ENCODE measurements at regions not wholly inside any gene's neighbourhood (a gene's known extent, or its start where the extent isn't known, plus 50 kb on each side); places are given as distances from the start of the nearest gene placed in this dataset.
"Not testable (repeated sequence)": the region's sequence is repeated elsewhere in the genome, so short reads cannot be mapped to it uniquely, and the experiment has no call there.

- DNase-seq: no peak
- CTCF ChIA-PET: no interaction called here
Measured at GRCh38 chr13:54975676-54976075, 1947.1 kb downstream of the OLFM4 start.

GRCh38 chr13:54980651-54981050 lies 1952.0 kb downstream of the OLFM4 start:
- no peaks in the 10 kb centered on the region for H3K36me3 Mint-ChIP-seq
- no peak overlapping the region for H3K4me3 Mint-ChIP-seq
- CTCF ChIA-PET: no interaction called here
- DNase-seq: no peak
- no peak overlapping the region for H3K27ac Mint-ChIP-seq
- no peaks in the 10 kb centered on the region for H3K27me3 Mint-ChIP-seq
- peaks cover 3% of the 10 kb centered on the region for H3K9me3 Mint-ChIP-seq
- peaks cover 3% of the 10 kb centered on the region for H3K4me1 Mint-ChIP-seq

More at GRCh38 chr13:54975676-54976075, 1947.1 kb downstream of the OLFM4 start:
- Mint-ChIP-seq H3K36me3 (no peaks in the 10 kb centered on the region), H3K27me3 (no peaks in the 10 kb centered on the region), H3K4me3 (no peak overlapping the region), H3K27ac (no peak overlapping the region), H3K4me1 (peaks cover 3% of the 10 kb centered on the region), H3K9me3 (peaks cover 5% of the 10 kb centered on the region)

DNA sequence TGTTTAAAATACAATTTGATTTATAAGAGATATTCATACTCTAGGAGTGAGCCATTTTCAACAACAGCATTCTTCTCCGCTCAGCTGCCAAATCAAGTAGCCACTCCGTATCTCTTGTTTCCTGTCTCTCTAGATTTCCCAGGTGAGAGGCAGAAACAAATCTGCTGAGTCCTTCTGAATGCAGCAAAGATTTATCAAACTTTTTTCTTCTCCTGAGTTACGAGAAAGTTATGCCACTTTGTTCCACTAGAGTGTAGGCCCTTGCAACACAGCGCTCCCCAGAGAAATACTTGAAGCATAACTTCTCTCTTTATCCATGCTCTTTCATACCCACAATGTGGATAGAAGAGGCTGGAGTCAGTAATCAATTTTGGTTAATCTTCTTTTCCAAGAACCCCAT lies 1960.8 kb downstream of the OLFM4 start:
- H3K9me3 Mint-ChIP-seq: peaks cover 7% of the 10 kb centered on the region
- H3K36me3 Mint-ChIP-seq: no peaks in the 10 kb centered on the region
- CTCF ChIA-PET: no interaction called here

GRCh38 chr13:54999399-54999907 lies 1970.8 kb downstream of the OLFM4 start:
- H3K4me1 Mint-ChIP-seq: no peaks in the 10 kb centered on the region
- no peak overlapping the region for H3K4me3 Mint-ChIP-seq
- CTCF ChIA-PET: no interaction called here
- H3K9me3 Mint-ChIP-seq: peaks cover 13% of the 10 kb centered on the region
- H3K27me3 Mint-ChIP-seq: no peaks in the 10 kb centered on the region
- H3K36me3 Mint-ChIP-seq: no peaks in the 10 kb centered on the region
- no peak overlapping the region for H3K27ac Mint-ChIP-seq
- no peak for DNase-seq

More for the DNA sequence above, 1960.8 kb downstream of the OLFM4 start:
- H3K27me3 Mint-ChIP-seq: no peaks in the 10 kb centered on the region
- no peak overlapping the region for H3K4me3 Mint-ChIP-seq
- no peak for DNase-seq
- no peaks in the 10 kb centered on the region for H3K4me1 Mint-ChIP-seq
- no peak overlapping the region for H3K27ac Mint-ChIP-seq

DNA sequence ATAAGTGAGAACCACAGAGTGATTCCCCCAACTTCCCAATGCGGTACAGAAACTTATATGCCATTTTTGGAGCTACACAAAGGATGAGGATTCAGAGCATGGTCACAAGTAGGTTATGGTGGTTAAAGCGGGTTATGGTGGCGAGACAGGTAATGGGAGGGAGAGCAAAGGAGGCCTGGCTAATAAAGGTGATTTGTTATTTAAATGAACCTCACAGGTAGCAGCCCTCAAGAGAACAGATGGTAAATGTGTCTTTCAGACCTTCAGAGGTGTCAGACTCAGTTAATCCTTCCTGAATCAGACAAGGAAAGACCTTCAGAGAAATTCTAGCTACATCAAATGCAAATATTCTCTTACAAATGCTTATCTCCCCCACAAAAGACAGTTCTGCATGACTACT lies 1971.4 kb downstream of the OLFM4 start:
- Mint-ChIP-seq H3K9me3 (peaks cover 13% of the 10 kb centered on the region), H3K4me3 (no peak overlapping the region), H3K4me1 (no peaks in the 10 kb centered on the region), H3K27me3 (no peaks in the 10 kb centered on the region), H3K27ac (no peak overlapping the region), H3K36me3 (no peaks in the 10 kb centered on the region)
- DNase-seq: no peak
- CTCF ChIA-PET: no interaction called here

- no peak overlapping the region for H3K4me3 Mint-ChIP-seq
- no peaks in the 10 kb centered on the region for H3K4me1 Mint-ChIP-seq
- DNase-seq: no peak
- CTCF ChIA-PET: interaction anchor here (0.6 kb wide), 1 partner anchor 10 kb away, joined by 3 read pairs; no protein-coding TSS in a partner anchor
- no peaks in the 10 kb centered on the region for H3K36me3 Mint-ChIP-seq
- H3K9me3 Mint-ChIP-seq: peaks cover 12% of the 10 kb centered on the region
- no peak overlapping the region for H3K27ac Mint-ChIP-seq
- H3K27me3 Mint-ChIP-seq: no peaks in the 10 kb centered on the region
Measured at GRCh38 chr13:55000844-55001243, 1972.2 kb downstream of the OLFM4 start.

DNA sequence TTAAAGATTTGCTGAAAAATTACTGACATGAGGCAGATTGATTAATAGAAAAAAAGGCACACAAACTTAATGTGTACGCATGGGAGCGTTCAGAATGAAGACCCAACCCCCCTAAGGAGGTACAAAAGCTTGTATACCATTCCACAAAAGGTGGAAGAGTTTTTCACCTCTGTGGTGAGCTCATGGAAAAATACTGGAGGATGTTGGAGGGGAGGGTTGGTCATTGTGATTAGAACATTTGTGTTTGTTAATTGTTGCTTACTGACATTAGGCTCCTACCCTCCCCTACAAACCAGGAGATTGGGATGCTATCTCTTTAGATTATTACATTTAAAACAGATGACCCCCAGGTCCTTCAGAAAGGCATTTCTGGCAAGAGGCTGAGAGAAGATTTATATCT lies 1973.3 kb downstream of the OLFM4 start:
- DNase-seq: no peak
- Mint-ChIP-seq H3K27ac (no peak overlapping the region), H3K27me3 (no peaks in the 10 kb centered on the region), H3K4me3 (no peak overlapping the region), H3K9me3 (peaks cover 16% of the 10 kb centered on the region), H3K36me3 (no peaks in the 10 kb centered on the region), H3K4me1 (no peaks in the 10 kb centered on the region)
- CTCF ChIA-PET: no interaction called here

- H3K4me1 Mint-ChIP-seq: no peaks in the 10 kb centered on the region
- CTCF ChIA-PET: no interaction called here
Measured at GRCh38 chr13:55007681-55008080, 1979.1 kb downstream of the OLFM4 start.

DNA sequence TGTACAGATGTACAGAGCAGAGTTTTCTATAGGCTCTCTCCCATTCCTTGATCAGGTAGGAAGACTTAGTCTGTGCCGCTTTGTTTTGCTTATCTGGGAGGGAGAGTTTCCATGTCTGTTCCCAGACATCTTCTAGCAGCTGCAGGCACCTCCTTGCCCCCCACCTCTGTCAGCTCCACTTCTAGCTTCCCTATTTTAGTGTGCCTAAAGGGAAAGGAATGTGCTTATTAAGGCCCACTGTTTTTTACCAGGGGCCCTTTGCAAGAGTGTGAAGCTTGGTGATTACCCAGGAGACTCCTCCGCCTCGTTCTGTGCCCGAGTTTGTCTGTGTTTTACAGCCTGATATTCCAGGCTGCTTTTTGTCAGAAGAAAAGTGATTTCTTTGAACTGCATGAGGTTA lies 1984.4 kb downstream of the OLFM4 start:
- H3K27me3 Mint-ChIP-seq: no peaks in the 10 kb centered on the region
- peaks cover 5% of the 10 kb centered on the region for H3K9me3 Mint-ChIP-seq
- no peaks in the 10 kb centered on the region for H3K4me1 Mint-ChIP-seq
- H3K27ac Mint-ChIP-seq: no peak overlapping the region
- no peaks in the 10 kb centered on the region for H3K36me3 Mint-ChIP-seq
- H3K4me3 Mint-ChIP-seq: no peak overlapping the region
- CTCF ChIA-PET: no interaction called here
- DNase-seq: no peak

More at GRCh38 chr13:55007681-55008080, 1979.1 kb downstream of the OLFM4 start:
- no peak overlapping the region for H3K4me3 Mint-ChIP-seq
- H3K27ac Mint-ChIP-seq: no peak overlapping the region
- H3K9me3 Mint-ChIP-seq: peaks cover 13% of the 10 kb centered on the region
- H3K27me3 Mint-ChIP-seq: no peaks in the 10 kb centered on the region
- DNase-seq: no peak
- H3K36me3 Mint-ChIP-seq: no peaks in the 10 kb centered on the region

DNA sequence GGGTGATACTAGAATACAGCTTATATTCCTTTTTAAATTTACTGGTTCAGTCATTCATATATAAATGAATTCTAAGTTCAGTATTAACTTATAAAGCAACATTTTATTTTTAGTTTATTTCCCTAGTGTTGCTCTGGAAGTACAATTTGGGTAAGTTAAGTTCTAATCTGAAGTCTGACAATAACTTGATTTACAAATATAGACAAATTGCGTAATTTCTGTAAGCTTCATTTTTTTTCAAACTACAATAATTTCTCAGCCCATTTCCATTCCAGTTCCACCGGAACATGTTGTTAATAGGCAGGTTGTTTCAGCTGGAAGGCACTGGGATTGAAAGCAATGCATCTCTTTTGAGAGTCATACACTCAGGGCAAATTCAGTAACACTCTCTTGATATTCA lies 2000.7 kb downstream of the OLFM4 start:
- Mint-ChIP-seq H3K9me3 (peaks cover 16% of the 10 kb centered on the region), H3K27me3 (no peaks in the 10 kb centered on the region), H3K4me3 (no peak overlapping the region), H3K27ac (no peak overlapping the region), H3K36me3 (no peaks in the 10 kb centered on the region), H3K4me1 (no peaks in the 10 kb centered on the region)
- CTCF ChIA-PET: no interaction called here
- no peak for DNase-seq

- H3K4me3 Mint-ChIP-seq: no peak overlapping the region
- no peaks in the 10 kb centered on the region for H3K36me3 Mint-ChIP-seq
- no peak overlapping the region for H3K27ac Mint-ChIP-seq
- H3K27me3 Mint-ChIP-seq: no peaks in the 10 kb centered on the region
- no peaks in the 10 kb centered on the region for H3K4me1 Mint-ChIP-seq
- peaks cover 3% of the 10 kb centered on the region for H3K9me3 Mint-ChIP-seq
- DNase-seq: no peak
- CTCF ChIA-PET: no interaction called here
Measured at GRCh38 chr13:55038230-55038629, 2009.6 kb downstream of the OLFM4 start.

DNA sequence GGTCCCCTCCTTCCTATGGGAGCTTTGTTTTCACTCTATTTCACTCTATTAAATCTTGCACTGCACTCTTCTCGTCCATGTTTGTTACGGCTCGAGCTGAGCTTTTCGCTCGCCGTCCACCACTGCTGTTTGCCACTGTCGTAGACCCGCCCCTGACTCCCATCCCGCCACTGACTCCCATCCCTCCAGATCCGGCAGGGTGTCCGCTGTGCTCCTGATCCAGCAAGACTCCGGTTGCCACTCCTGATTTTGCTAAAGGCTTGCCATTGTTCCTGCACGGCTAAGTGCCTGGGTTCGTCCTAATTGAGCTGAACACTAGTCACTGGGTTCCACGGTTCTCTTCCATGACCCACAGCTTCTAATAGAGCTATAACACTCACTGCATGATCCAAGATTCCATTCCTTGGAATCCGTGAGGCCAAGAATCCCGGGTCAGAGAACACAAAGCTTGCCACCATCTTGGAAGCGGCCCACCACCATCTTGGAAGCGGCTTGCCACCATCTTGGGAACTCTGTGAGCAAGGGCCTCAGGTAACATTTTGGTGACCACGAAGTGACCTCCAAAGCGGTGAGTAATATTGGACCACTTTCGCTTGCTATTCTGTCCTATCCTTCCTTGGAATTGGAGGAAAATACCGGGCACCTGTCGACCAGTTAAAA lies 2025.4 kb downstream of the OLFM4 start:
- H3K4me3 Mint-ChIP-seq, H3K4me1 Mint-ChIP-seq, H3K27ac Mint-ChIP-seq, H3K27me3 Mint-ChIP-seq, DNase-seq, H3K36me3 Mint-ChIP-seq, CTCF ChIA-PET: not testable (repeated sequence)
- peaks cover 19% of the 10 kb centered on the region for H3K9me3 Mint-ChIP-seq

GRCh38 chr13:55055666-55056065 lies 2027.1 kb downstream of the OLFM4 start:
- H3K36me3 Mint-ChIP-seq, DNase-seq, H3K4me1 Mint-ChIP-seq, H3K4me3 Mint-ChIP-seq, CTCF ChIA-PET, H3K27ac Mint-ChIP-seq, H3K27me3 Mint-ChIP-seq: not testable (repeated sequence)
- H3K9me3 Mint-ChIP-seq: peaks cover 17% of the 10 kb centered on the region

DNA sequence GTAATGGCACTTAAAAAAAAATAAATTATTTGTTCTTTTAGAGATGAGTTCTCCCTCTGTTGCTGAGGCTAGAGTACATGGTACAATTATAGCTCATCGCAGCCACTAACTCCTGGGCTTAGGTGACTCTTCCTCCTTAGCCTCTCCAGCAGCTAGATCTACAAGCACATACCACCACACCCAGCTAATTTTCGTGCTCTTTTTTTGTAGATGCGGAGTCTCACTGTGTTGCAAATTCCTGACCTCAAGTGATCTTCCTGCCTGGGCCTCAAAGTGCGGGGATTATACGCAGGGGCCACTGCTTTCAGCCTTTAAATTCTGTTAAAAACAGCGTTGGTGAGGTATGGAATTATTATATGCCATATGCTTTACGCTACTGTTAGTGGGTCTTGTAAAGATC lies 2034.0 kb downstream of the OLFM4 start:
- DNase-seq: no peak
- Mint-ChIP-seq H3K27me3 (no peaks in the 10 kb centered on the region), H3K27ac (no peak overlapping the region), H3K36me3 (no peaks in the 10 kb centered on the region), H3K4me1 (no peaks in the 10 kb centered on the region), H3K9me3 (peaks cover 18% of the 10 kb centered on the region), H3K4me3 (no peak overlapping the region)
- CTCF ChIA-PET: no interaction called here

DNA sequence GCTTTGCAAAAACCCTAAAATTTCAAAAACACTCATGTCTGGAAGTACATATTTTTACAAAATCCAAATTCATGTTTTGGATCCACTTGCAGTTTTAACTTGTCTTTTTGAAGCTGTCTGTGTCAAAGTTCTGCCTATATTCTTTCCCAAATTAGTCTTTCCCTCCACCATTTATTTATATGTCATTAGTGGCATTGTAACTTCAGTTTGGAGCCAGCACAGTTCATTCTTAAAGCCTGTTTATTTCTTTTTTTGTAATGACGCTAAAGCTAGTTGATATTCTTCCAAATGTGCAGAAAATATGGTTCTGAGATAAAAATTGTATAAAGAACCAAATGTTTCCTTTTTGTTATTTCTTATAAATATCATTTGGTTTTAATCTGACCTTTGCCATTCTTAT lies 2039.3 kb downstream of the OLFM4 start:
- H3K27me3 Mint-ChIP-seq: no peaks in the 10 kb centered on the region
- H3K4me3 Mint-ChIP-seq: no peak overlapping the region
- CTCF ChIA-PET: no interaction called here
- H3K4me1 Mint-ChIP-seq: no peaks in the 10 kb centered on the region
- peaks cover 4% of the 10 kb centered on the region for H3K9me3 Mint-ChIP-seq
- no peak overlapping the region for H3K27ac Mint-ChIP-seq
- DNase-seq: no peak
- H3K36me3 Mint-ChIP-seq: no peaks in the 10 kb centered on the region

Data from activated naive CD4-positive, alpha-beta T cell treated with anti-CD3 and anti-CD28 coated beads, Interleukin-2, amount 10 ng/mL, durations not matched to agents 7 days and 5 days (primary cell).